NT2/D1 (cell line): ENCODE measurements at regions not wholly inside any gene's neighbourhood (a gene's known extent, or its start where the extent isn't known, plus 50 kb on each side); places are given as distances from the start of the nearest gene placed in this dataset.

Experiments
- DNase-seq: peaks from one replicate; pipeline ENCODE4 v3.0.0-alpha.2; 2011; ENCODE audit warnings: low read depth, low spot score
- H3K27me3 ChIP-seq: 2 replicates; pipeline ENCODE4 v1.6.0; 2011; ENCODE audit warnings: mild to moderate bottlenecking; ENCODE audit not compliant: insufficient read length, insufficient read depth
- H3K36me3 ChIP-seq: 2 replicates; pipeline ENCODE4 v1.6.1; 2011; ENCODE audit warnings: mild to moderate bottlenecking, low read length, mixed read lengths; ENCODE audit not compliant: insufficient read depth, insufficient read length
- H3K4me1 ChIP-seq: 2 replicates; pipeline ENCODE4 v1.5.1; 2011; ENCODE audit not compliant: insufficient read depth, insufficient read length
- H3K4me3 ChIP-seq: 2 replicates; pipeline ENCODE4 v1.5.1; 2011; ENCODE audit warnings: low read depth; ENCODE audit not compliant: insufficient read length
- H3K9ac ChIP-seq: 2 replicates; pipeline ENCODE4 v1.6.0; 2011; ENCODE audit warnings: low read depth; ENCODE audit not compliant: insufficient read length
- H3K9me3 ChIP-seq: 2 replicates; pipeline ENCODE4 v1.5.1; 2011; ENCODE audit warnings: mild to moderate bottlenecking, low read length; ENCODE audit not compliant: insufficient read depth
- SUZ12 ChIP-seq: IDR thresholded peaks from 2 replicates; pipeline ENCODE4 v1.6.1; 2011; ENCODE audit not compliant: insufficient read length, insufficient read depth; ENCODE audit errors: extremely low read depth
- YY1 ChIP-seq: IDR thresholded peaks from 2 replicates; pipeline ENCODE4 v1.6.1; 2011; ENCODE audit not compliant: insufficient read length, insufficient read depth
- ZNF274 ChIP-seq: IDR thresholded peaks from 2 replicates; pipeline ENCODE4 v1.6.1; 2011; ENCODE audit warnings: mild to moderate bottlenecking, low read depth, low read length

DNA sequence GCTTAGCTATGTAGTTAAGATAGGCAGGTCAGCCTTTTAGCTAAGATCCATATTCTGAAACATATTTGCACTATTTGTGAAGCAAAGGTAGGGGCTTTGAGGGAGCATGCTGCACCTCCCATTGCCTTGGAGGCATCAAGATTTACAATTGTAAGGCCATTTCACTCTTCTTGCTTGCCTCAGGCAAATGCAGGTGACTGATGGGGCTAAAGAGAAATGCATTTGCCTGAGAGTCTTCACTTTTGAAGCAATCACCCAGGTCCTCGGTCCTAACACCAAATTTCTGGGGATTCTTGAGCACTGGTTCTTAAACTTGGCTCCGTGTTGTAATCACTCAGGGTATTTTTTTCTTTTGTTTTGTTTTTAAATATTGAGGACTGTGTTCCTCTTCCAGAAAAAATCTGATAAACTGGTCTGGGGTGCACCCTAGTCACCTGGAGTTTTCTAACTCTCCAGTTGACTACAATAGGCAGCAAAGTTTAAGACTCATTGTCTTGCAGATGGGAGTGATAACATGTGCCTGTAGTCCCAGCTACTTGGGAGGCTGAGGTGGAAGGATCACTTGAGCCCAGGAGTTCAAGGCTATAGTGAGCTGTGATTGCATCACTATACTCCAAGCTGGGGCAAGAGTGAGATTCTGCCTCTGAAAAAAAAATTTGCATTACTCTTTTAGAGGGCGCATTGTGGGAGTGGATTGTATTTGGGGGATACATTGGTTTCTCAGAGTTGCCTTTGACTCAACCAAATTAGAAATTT, 68.1 kb downstream of the EOMES start:
- peak; percentile 32 for DNase-seq
- H3K4me3 ChIP-seq: no peak overlapping the region
- no peaks in the 10 kb centered on the region for H3K4me1 ChIP-seq
- no peak overlapping the region for H3K9ac ChIP-seq
- H3K27me3 ChIP-seq: no peaks in the 10 kb centered on the region
- TF ChIP-seq SUZ12 (no peak), ZNF274 (no peak), YY1 (no peak)
- no peaks in the 10 kb centered on the region for H3K36me3 ChIP-seq
- no peaks in the 10 kb centered on the region for H3K9me3 ChIP-seq

DNA sequence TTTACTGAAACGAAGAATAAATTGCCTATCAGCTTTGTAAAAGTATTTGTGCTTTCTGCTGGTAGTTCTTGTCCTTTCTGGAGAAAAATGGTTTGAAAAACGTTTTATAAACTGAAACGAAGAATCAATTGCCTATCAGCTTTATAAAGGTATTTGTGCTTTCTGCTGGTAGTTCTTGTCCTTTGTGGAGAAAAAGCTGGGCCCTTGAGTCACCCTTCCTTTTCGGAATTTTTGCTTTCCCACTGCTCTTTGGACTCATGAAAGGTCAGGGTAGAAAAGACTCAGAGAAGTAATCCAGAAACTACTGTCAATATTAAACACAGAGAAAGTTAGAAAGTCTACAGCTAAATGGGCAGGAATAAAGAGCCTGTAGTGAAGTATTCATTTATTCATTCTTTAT, 72.8 kb downstream of the EOMES start:
- no peaks in the 10 kb centered on the region for H3K4me1 ChIP-seq
- no peak for DNase-seq
- TF ChIP-seq ZNF274 (no peak), YY1 (no peak)
- H3K9me3 ChIP-seq: no peaks in the 10 kb centered on the region
- H3K36me3 ChIP-seq: no peaks in the 10 kb centered on the region
- H3K4me3 ChIP-seq: no peak overlapping the region
- H3K27me3 ChIP-seq: no peaks in the 10 kb centered on the region
- no peak overlapping the region for H3K9ac ChIP-seq

DNA sequence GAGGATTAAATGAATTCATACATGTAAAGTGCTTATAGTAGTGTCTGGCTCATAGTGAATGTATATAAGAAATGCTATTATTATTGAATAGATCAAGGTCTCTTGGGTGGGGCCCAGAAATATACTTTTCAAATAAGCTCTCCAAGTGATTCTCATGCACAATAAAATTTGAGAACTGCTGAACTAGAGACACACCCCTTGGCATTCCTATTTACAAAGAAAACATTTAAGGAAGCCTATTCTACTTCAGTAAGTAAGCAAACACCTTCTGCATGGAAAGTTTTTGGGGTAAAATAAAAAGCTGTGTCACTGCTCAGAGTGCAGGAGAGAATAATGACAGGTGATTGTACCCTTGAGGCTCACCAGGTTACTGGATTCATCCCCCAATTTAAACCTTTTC, 75.2 kb downstream of the EOMES start:
- Histone ChIP-seq H3K36me3 (no peaks in the 10 kb centered on the region), H3K4me1 (no peaks in the 10 kb centered on the region), H3K9me3 (no peaks in the 10 kb centered on the region), H3K9ac (no peak overlapping the region), H3K27me3 (no peaks in the 10 kb centered on the region), H3K4me3 (no peak overlapping the region)
- no peak for TF ChIP-seq YY1
- no peak for TF ChIP-seq ZNF274
- TF ChIP-seq SUZ12: no peak
- no peak for DNase-seq

DNA sequence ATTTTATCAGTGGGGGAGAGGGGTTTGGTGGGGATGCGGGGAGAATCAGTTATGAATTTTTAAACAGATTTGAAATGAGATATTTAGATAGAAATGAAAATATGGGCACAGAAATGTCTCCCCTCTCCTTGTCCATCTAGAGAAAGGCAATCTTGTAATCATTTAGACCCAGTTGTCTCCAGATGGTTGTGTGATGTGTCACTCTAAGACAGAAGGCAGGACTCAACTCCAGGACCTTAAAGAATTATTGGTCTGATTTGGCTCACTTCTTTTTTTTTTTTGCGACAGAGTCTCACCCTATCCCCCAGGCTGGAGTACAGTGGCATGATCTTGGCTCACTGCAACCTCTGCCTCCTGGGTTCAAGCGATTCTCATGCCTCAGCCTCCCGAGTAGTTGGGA, 77.2 kb downstream of the EOMES start:
- Histone ChIP-seq H3K4me1 (no peaks in the 10 kb centered on the region), H3K9me3 (no peaks in the 10 kb centered on the region), H3K27me3 (no peaks in the 10 kb centered on the region), H3K4me3 (no peak overlapping the region), H3K36me3 (no peaks in the 10 kb centered on the region), H3K9ac (no peak overlapping the region)
- no peak for DNase-seq
- no peak for TF ChIP-seq SUZ12
- no peak for TF ChIP-seq YY1
- no peak for TF ChIP-seq ZNF274

DNA sequence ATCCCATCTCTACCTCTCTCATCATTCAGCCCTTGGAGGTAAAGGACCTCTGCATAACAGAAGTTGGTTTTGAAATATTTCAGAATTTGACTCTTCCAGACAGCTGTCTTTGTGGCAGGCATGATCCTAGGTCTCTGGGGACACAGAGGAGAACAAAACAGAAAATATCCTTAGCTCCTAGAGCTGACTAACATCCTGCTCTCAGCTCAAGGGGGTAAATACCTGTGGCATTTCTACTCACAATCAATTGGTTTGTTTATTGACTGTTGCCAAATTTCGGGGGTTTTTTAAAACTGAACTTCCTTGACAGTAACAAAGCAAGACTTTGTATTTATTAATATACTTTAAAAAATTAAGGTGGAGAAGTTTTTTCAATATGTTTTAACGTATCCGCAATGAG, 78.8 kb downstream of the EOMES start:
- no peaks in the 10 kb centered on the region for H3K9me3 ChIP-seq
- DNase-seq: no peak

DNA sequence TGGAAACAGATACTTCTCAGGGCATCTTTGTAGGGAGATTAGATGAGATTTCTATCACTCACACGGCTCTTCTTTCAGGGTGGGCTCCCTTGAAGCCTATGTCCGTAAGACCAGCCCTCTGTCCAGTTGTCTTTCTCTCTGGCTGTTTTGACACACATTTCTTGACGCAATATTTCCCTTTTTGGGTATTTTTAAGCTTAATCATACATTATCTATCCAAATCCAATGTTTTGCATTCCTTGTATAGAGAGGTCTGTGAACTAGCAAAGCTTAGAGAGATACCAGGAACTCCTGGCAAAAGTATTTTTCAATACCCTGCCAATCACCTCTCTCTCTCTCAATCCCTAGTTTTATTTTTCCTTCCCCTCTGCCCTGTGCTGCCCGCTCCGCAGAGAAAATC, 79.3 kb downstream of the EOMES start:
- TF ChIP-seq ZNF274: no peak
- no peak for TF ChIP-seq YY1
- TF ChIP-seq SUZ12: no peak
- Histone ChIP-seq H3K9me3 (no peaks in the 10 kb centered on the region), H3K27me3 (no peaks in the 10 kb centered on the region), H3K9ac (no peak overlapping the region), H3K4me1 (no peaks in the 10 kb centered on the region), H3K36me3 (no peaks in the 10 kb centered on the region), H3K4me3 (no peak overlapping the region)
- DNase-seq: no peak

More for the DNA sequence above, 78.8 kb downstream of the EOMES start:
- H3K9ac ChIP-seq: no peak overlapping the region
- H3K27me3 ChIP-seq: no peaks in the 10 kb centered on the region
- H3K36me3 ChIP-seq: no peaks in the 10 kb centered on the region
- H3K4me1 ChIP-seq: no peaks in the 10 kb centered on the region
- no peak for TF ChIP-seq ZNF274
- no peak for TF ChIP-seq YY1
- no peak for TF ChIP-seq SUZ12
- H3K4me3 ChIP-seq: no peak overlapping the region

DNA sequence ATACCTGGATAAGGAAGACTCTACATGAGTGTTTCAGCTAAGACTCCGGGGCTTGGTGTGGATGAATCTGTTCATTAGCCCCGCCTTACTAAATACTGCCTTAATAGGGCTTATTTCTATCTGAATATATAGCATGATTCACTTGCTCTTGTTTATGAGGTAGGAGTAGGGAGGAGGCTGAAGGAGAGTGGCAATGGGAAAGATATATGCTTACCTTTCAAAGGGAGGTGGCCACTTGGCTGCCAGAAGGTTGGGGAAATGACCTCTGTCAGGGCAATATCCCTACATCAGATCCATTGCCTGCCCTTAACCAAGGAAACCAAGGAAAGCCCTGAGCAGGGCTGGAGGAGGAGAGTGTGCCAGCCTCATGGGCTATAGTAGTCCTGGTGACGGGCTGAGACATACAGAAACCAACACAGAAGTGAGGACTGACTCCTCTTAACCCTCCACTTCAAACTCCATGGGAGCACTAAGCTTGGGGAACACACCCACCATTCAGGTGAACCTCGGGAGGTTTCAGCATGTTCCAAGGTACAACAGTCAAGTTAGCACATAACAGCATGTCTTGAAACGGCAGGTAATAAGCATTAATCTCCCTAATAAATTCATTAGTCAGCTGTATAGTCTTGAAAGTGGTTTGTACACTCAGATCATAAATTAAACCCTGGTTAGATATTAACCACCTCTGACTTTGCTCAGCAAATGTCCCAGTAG, 80.1 kb downstream of the EOMES start:
- H3K4me1 ChIP-seq: no peaks in the 10 kb centered on the region
- no peaks in the 10 kb centered on the region for H3K9me3 ChIP-seq
- TF ChIP-seq ZNF274 (no peak), YY1 (no peak)
- no peaks in the 10 kb centered on the region for H3K36me3 ChIP-seq
- no peak overlapping the region for H3K9ac ChIP-seq
- no peak overlapping the region for H3K4me3 ChIP-seq
- no peak for DNase-seq
- no peaks in the 10 kb centered on the region for H3K27me3 ChIP-seq
